CD4-positive, alpha-beta T cell (primary cell): ENCODE measurements at regions not wholly inside any gene's neighbourhood (a gene's known extent, or its start where the extent isn't known, plus 50 kb on each side); places are given as distances from the start of the nearest gene placed in this dataset.
A peak's percentile ranks its signal among the peaks of the same experiment; 100 is the strongest.
"Not testable (repeated sequence)": the region's sequence is repeated elsewhere in the genome, so short reads cannot be mapped to it uniquely, and the experiment has no call there.

ENCODE experiments used
- ATAC-seq: fragments of 200-7000 bp; cut with Tn5 transposase; one replicate; pipeline ENCODE4 v1.10.0; 2022; ENCODE audit warnings: mild to moderate bottlenecking; ENCODE audit not compliant: poor library complexity
- CTCF ChIA-PET: fragments of 350-600 bp; sonication (Branson Sonifier 250); formaldehyde crosslinking; loops from one replicate; lab custom pipeline; 2021; ENCODE audit warnings: antibody characterized with exemption, inconsistent platforms; lab: Charles Lee
- POLR2A ChIA-PET: fragments of 350-600 bp; sonication (Branson Sonifier 250); formaldehyde crosslinking; loops from one replicate; lab custom pipeline; 2021; ENCODE audit warnings: antibody characterized with exemption, inconsistent platforms; lab: Charles Lee
- DNase-seq, 14 experiments: peaks; one replicate each; pipeline ENCODE4 v3.0.0-alpha.2; 2013 to 2020; ENCODE audit warnings: mixed read lengths in 2 of 14
- H3K27ac ChIP-seq, 2 donors: one replicate each; pipeline versions ENCODE4 v1.5.1 to v1.7.0; 2013; ENCODE audit warnings: low read length in 2 of 2, low read depth in 1 of 2, mild to moderate bottlenecking in 1 of 2
- H3K27me3 ChIP-seq, 2 experiments: 1 replicate in 1 of 2; 2 replicates in 1 of 2; pipeline versions ENCODE4 v1.6.1 to v1.7.0; 2013; ENCODE audit warnings: low read length in 2 of 2, control low read depth in 1 of 2, mild to moderate bottlenecking in 1 of 2, moderate library complexity in 1 of 2; ENCODE audit not compliant: insufficient read depth in 2 of 2, control insufficient read depth in 1 of 2
- H3K36me3 ChIP-seq: one replicate; pipeline ENCODE4 v1.6.1; 2013; ENCODE audit warnings: low read length, control low read depth; ENCODE audit not compliant: insufficient read depth
- H3K4me1 ChIP-seq: one replicate; pipeline ENCODE4 v1.6.1; 2013; ENCODE audit warnings: low read length, control low read depth; ENCODE audit not compliant: insufficient read depth
- H3K4me3 ChIP-seq: one replicate; pipeline ENCODE4 v1.5.1; 2013; ENCODE audit warnings: mild to moderate bottlenecking, low read length, moderate library complexity
- H3K9me3 ChIP-seq, 2 experiments: 1 replicate in 1 of 2; 2 replicates in 1 of 2; pipeline versions ENCODE4 v1.6.1 to v1.7.0; 2013; ENCODE audit warnings: low read length in 2 of 2, mild to moderate bottlenecking in 2 of 2, control low read depth in 1 of 2, moderate library complexity in 1 of 2; ENCODE audit not compliant: control insufficient read depth in 1 of 2, insufficient read depth in 1 of 2
- H3K27ac Mint-ChIP-seq: one replicate; pipeline ENCODE4 v1.8.0; 2020; ENCODE audit warnings: mixed read lengths
- H3K27me3 Mint-ChIP-seq: one replicate; pipeline ENCODE4 v1.8.0; 2021; ENCODE audit warnings: mixed read lengths
- H3K36me3 Mint-ChIP-seq: one replicate; pipeline ENCODE4 v1.8.0; 2021; ENCODE audit warnings: low read depth, mixed read lengths
- H3K4me1 Mint-ChIP-seq: one replicate; pipeline ENCODE4 v1.8.0; 2021; ENCODE audit warnings: low read depth, mixed read lengths
- H3K4me3 Mint-ChIP-seq: one replicate; pipeline ENCODE4 v1.8.0; 2020; ENCODE audit warnings: mild to moderate bottlenecking, mixed read lengths
- H3K9me3 Mint-ChIP-seq: one replicate; pipeline ENCODE4 v1.8.0; 2020; ENCODE audit warnings: mixed read lengths
- intact Hi-C, 2 experiments: fragments of 100-400 bp; cut with DNase I in 1 of 2; cut with micrococcal nuclease in 1 of 2; formaldehyde crosslinking; loops; one replicate each; pipeline versions ENCODE4 v1.15.1 to v1.9.0; 2023 to 2025; cut with DNase I, micrococcal nuclease
- TF ChIP-seq, protein P1 (sequence below): fragments of 200-600 bp; IDR thresholded peaks from one replicate; pipeline ENCODE4 v1.8.0; 2022; ENCODE audit warnings: antibody characterized with exemption, mild to moderate bottlenecking

GRCh38 chr1:147071142-147071541 is 101.1 kb downstream of the PRKAB2 start:
- Histone ChIP-seq H3K4me3 (no peak overlapping the region), H3K27me3 (peaks cover 16 to 42% of the 10 kb centered on the region in 2 experiments), H3K36me3 (no peaks in the 10 kb centered on the region), H3K4me1 (peaks cover 14% of the 10 kb centered on the region), H3K27ac (no peak overlapping the region), H3K9me3 (peaks cover 0 to 4% of the 10 kb centered on the region in 2 experiments)
- TF ChIP-seq, protein P1, sequence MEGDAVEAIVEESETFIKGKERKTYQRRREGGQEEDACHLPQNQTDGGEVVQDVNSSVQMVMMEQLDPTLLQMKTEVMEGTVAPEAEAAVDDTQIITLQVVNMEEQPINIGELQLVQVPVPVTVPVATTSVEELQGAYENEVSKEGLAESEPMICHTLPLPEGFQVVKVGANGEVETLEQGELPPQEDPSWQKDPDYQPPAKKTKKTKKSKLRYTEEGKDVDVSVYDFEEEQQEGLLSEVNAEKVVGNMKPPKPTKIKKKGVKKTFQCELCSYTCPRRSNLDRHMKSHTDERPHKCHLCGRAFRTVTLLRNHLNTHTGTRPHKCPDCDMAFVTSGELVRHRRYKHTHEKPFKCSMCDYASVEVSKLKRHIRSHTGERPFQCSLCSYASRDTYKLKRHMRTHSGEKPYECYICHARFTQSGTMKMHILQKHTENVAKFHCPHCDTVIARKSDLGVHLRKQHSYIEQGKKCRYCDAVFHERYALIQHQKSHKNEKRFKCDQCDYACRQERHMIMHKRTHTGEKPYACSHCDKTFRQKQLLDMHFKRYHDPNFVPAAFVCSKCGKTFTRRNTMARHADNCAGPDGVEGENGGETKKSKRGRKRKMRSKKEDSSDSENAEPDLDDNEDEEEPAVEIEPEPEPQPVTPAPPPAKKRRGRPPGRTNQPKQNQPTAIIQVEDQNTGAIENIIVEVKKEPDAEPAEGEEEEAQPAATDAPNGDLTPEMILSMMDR = no peak
- ATAC-seq (no peak), DNase-seq (no peak)
- Mint-ChIP-seq H3K27me3 (peaks cover 59% of the 10 kb centered on the region), H3K4me1 (peaks cover 27% of the 10 kb centered on the region), H3K27ac (no peak overlapping the region), H3K4me3 (peak overlapping the region; percentile 11), H3K9me3 (peaks cover 5% of the 10 kb centered on the region), H3K36me3 (no peaks in the 10 kb centered on the region)
- ChIA-PET CTCF (no interaction called here), POLR2A (interaction anchor here (1.2 kb wide), 1 partner anchor 13 kb away, joined by 3 read pairs; no protein-coding TSS in a partner anchor)
- intact Hi-C loops = no loop called here

- Mint-ChIP-seq H3K9me3 (no peaks in the 10 kb centered on the region), H3K27ac (no peak overlapping the region), H3K4me1 (no peaks in the 10 kb centered on the region), H3K27me3 (peaks cover 12% of the 10 kb centered on the region), H3K4me3 (no peak overlapping the region), H3K36me3 (no peaks in the 10 kb centered on the region)
- intact Hi-C loops = no loop called here
- Histone ChIP-seq H3K9me3 (peaks cover 0 to 8% of the 10 kb centered on the region in 2 experiments), H3K27me3 (no peaks in the 10 kb centered on the region), H3K27ac (no peak overlapping the region), H3K4me1 (no peaks in the 10 kb centered on the region), H3K4me3 (no peak overlapping the region), H3K36me3 (no peaks in the 10 kb centered on the region)
- TF ChIP-seq, protein P1 = no peak
- CTCF ChIA-PET = no interaction called here
- ATAC-seq = no peak
- POLR2A ChIA-PET = no interaction called here
- DNase-seq = no peak
Measured at GRCh38 chr1:147062956-147063355, 109.3 kb downstream of the PRKAB2 start.

GRCh38 chr1:147061880-147062279 is 110.4 kb downstream of the PRKAB2 start:
- H3K9me3 ChIP-seq, H3K36me3 Mint-ChIP-seq, H3K36me3 ChIP-seq, H3K4me3 Mint-ChIP-seq, H3K4me1 ChIP-seq, H3K4me3 ChIP-seq, ATAC-seq, POLR2A ChIA-PET, H3K27ac Mint-ChIP-seq, H3K4me1 Mint-ChIP-seq, H3K9me3 Mint-ChIP-seq, H3K27ac ChIP-seq, H3K27me3 ChIP-seq, CTCF ChIA-PET, intact Hi-C loops, DNase-seq: not testable (repeated sequence)
- H3K27me3 Mint-ChIP-seq = peaks cover 12% of the 10 kb centered on the region

- POLR2A ChIA-PET = no interaction called here
Measured at GRCh38 chr1:147053269-147053668, 115.1 kb downstream of the NBPF12 start.

More at GRCh38 chr1:147053269-147053668, 115.1 kb downstream of the NBPF12 start:
- peaks cover 4% of the 10 kb centered on the region for H3K27me3 Mint-ChIP-seq
- H3K36me3 ChIP-seq = no peaks in the 10 kb centered on the region
- H3K4me1 ChIP-seq = no peaks in the 10 kb centered on the region
- H3K27ac ChIP-seq = no peak overlapping the region
- no peak for DNase-seq
- H3K27me3 ChIP-seq = no peaks in the 10 kb centered on the region
- CTCF ChIA-PET = no interaction called here
- no peaks in the 10 kb centered on the region for H3K9me3 Mint-ChIP-seq
- intact Hi-C loops = no loop called here
- no peak overlapping the region for H3K27ac Mint-ChIP-seq
- TF ChIP-seq, protein P1 = no peak
- no peak overlapping the region for H3K4me3 Mint-ChIP-seq
- no peaks in the 10 kb centered on the region for H3K36me3 Mint-ChIP-seq
- no peak overlapping the region for H3K4me3 ChIP-seq
- H3K9me3 ChIP-seq = no peaks in the 10 kb centered on the region
- no peak for ATAC-seq
- H3K4me1 Mint-ChIP-seq = peaks cover 4% of the 10 kb centered on the region
